Pancreas (tissue), 10 donors: ENCODE measurements at regions not wholly inside any gene's neighbourhood (a gene's known extent, or its start where the extent isn't known, plus 50 kb on each side); places are given as distances from the start of the nearest gene placed in this dataset.
"Not testable (repeated sequence)": the region's sequence is repeated elsewhere in the genome, so short reads cannot be mapped to it uniquely, and the experiment has no call there.

ENCODE experiments used
- ATAC-seq, 4 donors: fragments of 200-7000 bp; cut with Tn5 transposase; one replicate each; pipeline versions ENCODE4 v1.8.0 to v1.9.1; 2020; ENCODE audit warnings: mild to moderate bottlenecking in 4 of 4, moderate library complexity in 4 of 4
- DNase-seq, 6 donors: peaks; one replicate each; pipeline ENCODE4 v3.0.0-alpha.2; 2020
- FAIRE-seq: peaks from 2 replicates; lab custom pipeline; 2012; peaks lifted over from hg19 to GRCh38; lab: Jason Lieb, UNC
- H3K27ac ChIP-seq, 4 donors: fragments of 200-600 bp; sonication (generic); 1 replicate in 3 of 4; 2 replicates in 1 of 4; pipeline versions ENCODE4 v1.5.0 to v1.8.0; 2020
- H3K27me3 ChIP-seq, 4 donors: fragments of 200-600 bp; one replicate each; pipeline ENCODE4 v1.8.0; 2021
- H3K36me3 ChIP-seq, 3 donors: fragments of 200-600 bp; sonication (generic) in 1 of 3; one replicate each; pipeline versions ENCODE4 v1.5.0 to v1.8.0; 2020 to 2021
- H3K4me1 ChIP-seq, 3 donors: fragments of 200-600 bp; one replicate each; pipeline ENCODE4 v1.8.0; 2021
- H3K4me3 ChIP-seq, 4 donors: fragments of 200-600 bp; sonication (generic) in 2 of 4; one replicate each; pipeline versions ENCODE4 v1.5.0 to v1.8.0; 2020 to 2021
- H3K9me3 ChIP-seq, 4 donors: fragments of 200-600 bp; one replicate each; pipeline ENCODE4 v1.8.0; 2021
- WGBS, 2 donors: extraction: QIAGEN DNeasy Blood & Tissue Kit; methylation state at CpG; one replicate each; pipeline ENCODE4 v1.1.7; 2013; 5-methylcytosine and 5-hydroxymethylcytosine counted together
- intact Hi-C, 3 donors: fragments of 100-400 bp; cut with DNase I; formaldehyde crosslinking; loops; one replicate each; pipeline versions ENCODE4 v1.11.1 to v1.14.2; 2022
- TF ChIP-seq, protein P1 (sequence below), 4 donors: fragments of 200-600 bp; sonication (generic) in 3 of 4; IDR thresholded peaks; one replicate each; pipeline versions ENCODE4 v1.5.0 to v1.8.0; 2021; ENCODE audit warnings: antibody characterized with exemption in 4 of 4
- donor health status: healthy with polysubstance abuse.
- donor health status: DM: no; HTN: no; CAD: no; lungs with moderate emphysema.
- donor health status: DM: no; HTN: no; CAD: no.
- donor health status: control.
- donor health status: control.
- donor health status: Bipolar disorder and iron deficiency.
- donor health status: DM: yes; HTN: yes; CAD: no.
- donor health status: DM: no; HTN: no; CAD: no.
- donor health status: DM: no; HTN: no; CAD: no.
- donor health status: DM: yes; HTN: yes; CAD: no.

DNA sequence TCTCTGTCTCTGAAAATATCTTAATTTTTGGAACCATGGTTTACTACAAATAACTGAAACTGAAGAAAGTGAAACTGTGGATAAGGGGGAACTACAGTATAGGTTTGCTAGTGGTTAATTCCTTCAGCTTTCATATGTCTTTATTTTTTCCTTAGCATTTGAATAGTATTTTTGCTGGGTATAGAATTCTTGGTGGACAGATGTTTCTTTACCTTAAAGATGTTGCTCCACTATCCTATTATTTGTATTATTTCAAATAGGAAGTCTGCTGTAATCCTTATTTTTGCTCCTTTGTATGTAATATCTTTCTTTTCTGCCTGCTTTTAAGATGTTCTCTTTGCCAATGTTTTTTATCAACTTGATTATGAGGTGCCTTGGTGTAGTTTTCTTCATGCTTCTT, 152.9 kb upstream of the ISL1 start:
- no peak for FAIRE-seq

DNA sequence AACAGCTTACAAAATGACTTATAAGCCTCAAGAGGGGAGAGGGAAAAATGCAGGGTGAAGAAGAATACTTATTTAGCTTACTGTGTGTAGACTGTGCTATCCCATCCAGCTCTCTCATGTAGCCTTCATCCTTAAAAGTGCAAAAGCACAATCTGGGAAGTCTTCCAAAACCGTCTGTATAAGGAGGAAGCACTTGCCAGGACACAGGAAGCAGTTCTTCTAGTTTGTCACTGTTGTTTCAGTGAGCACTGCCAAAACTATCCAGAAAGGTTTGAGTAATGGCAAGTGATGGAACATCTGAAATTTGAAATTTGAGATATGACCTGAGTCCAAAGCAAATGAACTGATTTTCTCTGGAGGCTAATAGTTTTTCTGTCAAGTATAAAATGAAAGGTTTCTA, 140.8 kb upstream of the ISL1 start:
- H3K4me3 ChIP-seq = no peak overlapping the region
- intact Hi-C loops = no loop called here
- no peak for FAIRE-seq
- no peaks in the 10 kb centered on the region for H3K36me3 ChIP-seq
- no peak for DNase-seq
- no peak overlapping the region for H3K27ac ChIP-seq
- TF ChIP-seq, protein P1, sequence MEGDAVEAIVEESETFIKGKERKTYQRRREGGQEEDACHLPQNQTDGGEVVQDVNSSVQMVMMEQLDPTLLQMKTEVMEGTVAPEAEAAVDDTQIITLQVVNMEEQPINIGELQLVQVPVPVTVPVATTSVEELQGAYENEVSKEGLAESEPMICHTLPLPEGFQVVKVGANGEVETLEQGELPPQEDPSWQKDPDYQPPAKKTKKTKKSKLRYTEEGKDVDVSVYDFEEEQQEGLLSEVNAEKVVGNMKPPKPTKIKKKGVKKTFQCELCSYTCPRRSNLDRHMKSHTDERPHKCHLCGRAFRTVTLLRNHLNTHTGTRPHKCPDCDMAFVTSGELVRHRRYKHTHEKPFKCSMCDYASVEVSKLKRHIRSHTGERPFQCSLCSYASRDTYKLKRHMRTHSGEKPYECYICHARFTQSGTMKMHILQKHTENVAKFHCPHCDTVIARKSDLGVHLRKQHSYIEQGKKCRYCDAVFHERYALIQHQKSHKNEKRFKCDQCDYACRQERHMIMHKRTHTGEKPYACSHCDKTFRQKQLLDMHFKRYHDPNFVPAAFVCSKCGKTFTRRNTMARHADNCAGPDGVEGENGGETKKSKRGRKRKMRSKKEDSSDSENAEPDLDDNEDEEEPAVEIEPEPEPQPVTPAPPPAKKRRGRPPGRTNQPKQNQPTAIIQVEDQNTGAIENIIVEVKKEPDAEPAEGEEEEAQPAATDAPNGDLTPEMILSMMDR (IDR thresholded peaks at IDR 0.05) = no peak
- no peaks in the 10 kb centered on the region for H3K4me1 ChIP-seq
- no peak for ATAC-seq
- no peaks in the 10 kb centered on the region for H3K27me3 ChIP-seq
- H3K9me3 ChIP-seq = no peaks in the 10 kb centered on the region
- 13 to 14% methylated on average over 1 of the region's 1 CpG for WGBS, 2 donors

More for the DNA sequence above, 152.9 kb upstream of the ISL1 start:
- TF ChIP-seq, protein P1 (IDR thresholded peaks at IDR 0.05) = no peak
- DNase-seq = no peak
- Histone ChIP-seq H3K4me3 (no peak overlapping the region), H3K9me3 (peaks cover 0 to 3% (median 0%) of the 10 kb centered on the region in 4 donors), H3K27me3 (no peaks in the 10 kb centered on the region), H3K36me3 (no peaks in the 10 kb centered on the region), H3K4me1 (no peaks in the 10 kb centered on the region), H3K27ac (no peak overlapping the region)
- ATAC-seq = no peak
- intact Hi-C loops = no loop called here

DNA sequence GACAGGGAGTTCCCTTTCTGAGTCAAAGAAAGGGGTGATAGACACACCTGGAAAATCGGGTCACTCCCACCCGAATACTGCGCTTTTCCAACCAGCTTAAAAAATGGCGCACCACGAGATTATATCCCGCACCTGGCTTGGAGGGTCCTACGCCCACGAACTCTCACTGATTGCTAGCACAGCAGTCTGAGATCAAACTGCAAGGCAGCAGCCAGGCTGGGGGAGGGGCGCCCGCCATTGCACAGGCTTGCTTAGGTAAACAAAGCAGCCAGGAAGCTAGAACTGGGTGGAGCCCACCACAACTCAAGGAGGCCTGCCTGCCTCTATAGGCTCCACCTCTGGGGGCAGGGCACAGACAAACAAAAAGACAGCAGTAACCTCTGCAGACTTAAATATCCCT, 132.3 kb upstream of the ISL1 start:
- intact Hi-C loops = not testable (repeated sequence)

DNA sequence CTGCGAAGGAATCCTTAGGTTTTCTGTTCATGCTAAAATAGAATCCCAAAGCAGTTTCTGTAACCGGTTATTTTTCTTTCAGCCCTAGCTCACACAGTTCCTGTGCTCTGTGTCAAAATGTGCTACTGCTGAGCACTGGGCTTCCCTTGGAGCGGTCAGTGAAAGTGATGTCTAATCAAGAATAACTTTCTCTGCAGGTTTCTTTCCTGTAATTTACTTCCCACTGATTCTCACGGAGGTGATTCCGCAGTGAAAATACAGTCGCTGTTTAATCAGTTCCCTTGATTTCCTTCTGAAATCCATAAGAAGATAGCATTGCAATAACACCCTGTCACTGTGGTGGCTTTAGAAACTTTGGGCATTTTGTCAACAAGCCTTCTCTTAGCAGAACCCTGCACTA, 112.0 kb upstream of the ISL1 start:
- no peaks in the 10 kb centered on the region for H3K36me3 ChIP-seq
- ATAC-seq (no peak), FAIRE-seq (no peak), DNase-seq (no peak)
- no peaks in the 10 kb centered on the region for H3K9me3 ChIP-seq
- TF ChIP-seq, protein P1 (IDR thresholded peaks at IDR 0.05) = no peak
- no peak overlapping the region for H3K4me3 ChIP-seq
- WGBS, 2 donors = 60 to 68% methylated on average over 6 of the region's 6 CpGs
- no peaks in the 10 kb centered on the region for H3K4me1 ChIP-seq
- intact Hi-C loops = no loop called here
- no peak overlapping the region for H3K27ac ChIP-seq
- H3K27me3 ChIP-seq = no peaks in the 10 kb centered on the region

More for the DNA sequence above, 132.3 kb upstream of the ISL1 start:
- not testable (repeated sequence) for H3K27me3 ChIP-seq, ATAC-seq, H3K4me1 ChIP-seq, FAIRE-seq, H3K4me3 ChIP-seq, H3K9me3 ChIP-seq, H3K36me3 ChIP-seq, H3K27ac ChIP-seq
- 73 to 83% methylated on average over 10 of the region's 10 CpGs for WGBS, 2 donors
- peak in 2 of 6 donors; percentile 4 to 27 for DNase-seq

DNA sequence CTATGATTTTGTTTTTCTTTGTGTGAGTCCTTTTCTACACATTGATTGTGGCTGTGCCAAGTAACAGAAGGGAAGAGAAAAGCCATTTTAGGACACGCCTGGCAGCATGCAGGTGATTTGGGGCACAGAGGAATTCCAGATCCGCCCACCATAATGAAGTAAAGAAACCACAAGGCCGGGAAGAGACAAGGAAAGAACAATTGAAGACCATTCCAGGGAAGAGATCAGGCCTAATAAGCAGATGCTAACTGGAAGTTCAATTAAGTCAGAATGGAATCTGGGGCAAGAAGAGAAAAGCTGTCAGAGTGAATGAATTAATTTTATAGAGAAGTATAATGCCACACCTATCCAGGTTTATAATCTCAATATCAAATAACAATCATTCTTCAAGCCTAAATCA, 110.2 kb upstream of the ISL1 start:
- TF ChIP-seq, protein P1 (IDR thresholded peaks at IDR 0.05) = no peak
- FAIRE-seq (no peak), DNase-seq (no peak), ATAC-seq (no peak)
- H3K36me3 ChIP-seq = no peaks in the 10 kb centered on the region
- no peak overlapping the region for H3K4me3 ChIP-seq
- no peaks in the 10 kb centered on the region for H3K27me3 ChIP-seq
- WGBS, 2 donors = 41 to 46% methylated on average over 3 of the region's 3 CpGs
- no peak overlapping the region for H3K27ac ChIP-seq
- no peaks in the 10 kb centered on the region for H3K9me3 ChIP-seq
- H3K4me1 ChIP-seq = no peaks in the 10 kb centered on the region
- intact Hi-C loops = no loop called here

DNA sequence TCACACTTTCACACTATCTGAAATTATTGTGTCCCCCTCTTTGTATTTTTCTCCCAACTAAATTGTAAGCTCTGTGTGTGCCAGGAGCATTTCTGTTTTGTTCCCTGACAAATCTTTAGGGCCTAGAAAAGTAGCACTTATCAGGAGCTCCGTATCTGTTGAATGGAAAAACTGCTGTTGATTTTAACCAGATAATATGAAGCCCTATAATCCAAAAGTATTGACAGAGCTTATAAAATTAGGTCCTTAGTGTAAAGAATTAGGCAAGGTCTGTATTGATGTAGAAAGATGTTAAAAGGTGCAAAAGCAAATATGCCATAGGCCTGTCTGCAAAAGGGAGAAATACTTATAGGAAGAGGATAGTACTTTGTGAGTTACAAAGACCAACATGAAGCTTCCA, 109.4 kb upstream of the ISL1 start:
- H3K36me3 ChIP-seq = no peaks in the 10 kb centered on the region
- FAIRE-seq (no peak), DNase-seq (no peak), ATAC-seq (no peak)
- H3K27me3 ChIP-seq = no peaks in the 10 kb centered on the region
- H3K27ac ChIP-seq = no peak overlapping the region
- H3K9me3 ChIP-seq = no peaks in the 10 kb centered on the region
- intact Hi-C loops = no loop called here
- 41 to 59% methylated on average over 1 of the region's 1 CpG for WGBS, 2 donors
- H3K4me3 ChIP-seq = no peak overlapping the region
- no peaks in the 10 kb centered on the region for H3K4me1 ChIP-seq
- TF ChIP-seq, protein P1 (IDR thresholded peaks at IDR 0.05) = no peak
